ENCODE measurements at regions not wholly inside any gene's neighbourhood (a gene's known extent, or its start where the extent isn't known, plus 50 kb on each side); places are given as distances from the start of the nearest gene placed in this dataset.

GRCh38 chr14:88950069-88950468 is 125.6 kb downstream of the TTC8 start:
- H3K9me2 ChIP-seq (replicated peaks; ENCODE audit: low read depth, low read length), result no peaks in the 10 kb centered on the region
- H2AFZ ChIP-seq (ENCODE audit: low read length), result no peak overlapping the region
- H3K4me3 ChIP-seq (ENCODE audit: low read length, poor library complexity, severe bottlenecking), result no peak overlapping the region
- H3F3A ChIP-seq (ENCODE audit: low read depth), result no peaks in the 10 kb centered on the region
- H4K20me1 ChIP-seq (ENCODE audit: insufficient read depth, low read length, poor library complexity, severe bottlenecking), result no peaks in the 10 kb centered on the region
- H3K4me1 ChIP-seq (ENCODE audit: insufficient read depth, low read length, poor library complexity, severe bottlenecking), result no peaks in the 10 kb centered on the region
- peaks cover 8% of the 10 kb centered on the region; the same call in 1 of the 2 replicates for H3K9me3 ChIP-seq (ENCODE audit: insufficient read depth, low read depth, low read length)
- H3K27me3 ChIP-seq (ENCODE audit: insufficient read depth, low read length, poor library complexity, severe bottlenecking), result no peaks in the 10 kb centered on the region
- no peak overlapping the region for H3K4me2 ChIP-seq (ENCODE audit: low read depth, low read length, poor library complexity, severe bottlenecking)
- no peaks in the 10 kb centered on the region for H3K36me3 ChIP-seq (ENCODE audit: insufficient read depth, low read length)
- H3K9ac ChIP-seq (ENCODE audit: low read depth, low read length, poor library complexity, severe bottlenecking), result no peak overlapping the region
- H3K79me2 ChIP-seq (ENCODE audit: insufficient read depth, low read length), result no peaks in the 10 kb centered on the region
- TF ChIP-seq EZH2phosphoT487 (IDR thresholded peaks at IDR 0.05; ENCODE audit: borderline replicate concordance) (no peak), CTCF (conservative IDR thresholded peaks at IDR 0.05; ENCODE audit: low read length) (no peak)

- Histone ChIP-seq H3K36me3 (ENCODE audit: insufficient read depth, low read length) (no peaks in the 10 kb centered on the region), H3K9me3 (ENCODE audit: insufficient read depth, low read depth, low read length) (peaks cover 8% of the 10 kb centered on the region; the same call in 1 of the 2 replicates)
- TF ChIP-seq CTCF (conservative IDR thresholded peaks at IDR 0.05; ENCODE audit: low read length) (no peak), EZH2phosphoT487 (IDR thresholded peaks at IDR 0.05; ENCODE audit: borderline replicate concordance) (no peak)
These were observed 126.9 kb downstream of the TTC8 start for GRCh38 chr14:88951370-88951769.

GRCh38 chr14:88952901-88953300 is 128.4 kb downstream of the TTC8 start:
- no peaks in the 10 kb centered on the region for H3K36me3 ChIP-seq (ENCODE audit: insufficient read depth, low read length)
- no peak overlapping the region for H3K9ac ChIP-seq (ENCODE audit: low read depth, low read length, poor library complexity, severe bottlenecking)
- no peaks in the 10 kb centered on the region for H3K27me3 ChIP-seq (ENCODE audit: insufficient read depth, low read length, poor library complexity, severe bottlenecking)
- no peak overlapping the region for H3K4me3 ChIP-seq (ENCODE audit: low read length, poor library complexity, severe bottlenecking)
- H3K9me2 ChIP-seq (replicated peaks; ENCODE audit: low read depth, low read length), result no peaks in the 10 kb centered on the region
- no peak overlapping the region for H3K4me2 ChIP-seq (ENCODE audit: low read depth, low read length, poor library complexity, severe bottlenecking)
- H2AFZ ChIP-seq (ENCODE audit: low read length), result no peak overlapping the region
- peaks cover 8% of the 10 kb centered on the region; the same call in 1 of the 2 replicates for H3K9me3 ChIP-seq (ENCODE audit: insufficient read depth, low read depth, low read length)
- no peak for TF ChIP-seq CTCF (conservative IDR thresholded peaks at IDR 0.05; ENCODE audit: low read length)
- TF ChIP-seq EZH2phosphoT487 (IDR thresholded peaks at IDR 0.05; ENCODE audit: borderline replicate concordance), result no peak
- no peaks in the 10 kb centered on the region for H3K4me1 ChIP-seq (ENCODE audit: insufficient read depth, low read length, poor library complexity, severe bottlenecking)
- no peaks in the 10 kb centered on the region for H4K20me1 ChIP-seq (ENCODE audit: insufficient read depth, low read length, poor library complexity, severe bottlenecking)
- no peaks in the 10 kb centered on the region for H3F3A ChIP-seq (ENCODE audit: low read depth)
- no peaks in the 10 kb centered on the region for H3K79me2 ChIP-seq (ENCODE audit: insufficient read depth, low read length)

More at GRCh38 chr14:88951370-88951769, 126.9 kb downstream of the TTC8 start:
- H2AFZ ChIP-seq (ENCODE audit: low read length), result no peak overlapping the region
- H3K79me2 ChIP-seq (ENCODE audit: insufficient read depth, low read length), result no peaks in the 10 kb centered on the region
- H3K4me3 ChIP-seq (ENCODE audit: low read length, poor library complexity, severe bottlenecking), result no peak overlapping the region
- H3K9me2 ChIP-seq (replicated peaks; ENCODE audit: low read depth, low read length), result no peaks in the 10 kb centered on the region
- H3K9ac ChIP-seq (ENCODE audit: low read depth, low read length, poor library complexity, severe bottlenecking), result no peak overlapping the region
- H3K4me1 ChIP-seq (ENCODE audit: insufficient read depth, low read length, poor library complexity, severe bottlenecking), result no peaks in the 10 kb centered on the region
- H4K20me1 ChIP-seq (ENCODE audit: insufficient read depth, low read length, poor library complexity, severe bottlenecking), result no peaks in the 10 kb centered on the region
- no peaks in the 10 kb centered on the region for H3F3A ChIP-seq (ENCODE audit: low read depth)
- no peak overlapping the region for H3K4me2 ChIP-seq (ENCODE audit: low read depth, low read length, poor library complexity, severe bottlenecking)
- H3K27me3 ChIP-seq (ENCODE audit: insufficient read depth, low read length, poor library complexity, severe bottlenecking), result no peaks in the 10 kb centered on the region
